NCI-H146 (cell line): ENCODE measurements at regions not wholly inside any gene's neighbourhood (a gene's known extent, or its start where the extent isn't known, plus 50 kb on each side); places are given as distances from the start of the nearest gene placed in this dataset.
"Not testable (repeated sequence)": the region's sequence is repeated elsewhere in the genome, so short reads cannot be mapped to it uniquely, and the experiment has no call there.

Experiments
- DNase-seq: peaks from one replicate; lab custom pipeline; 2025; lab: John Stamatoyannopoulos, UW

DNA sequence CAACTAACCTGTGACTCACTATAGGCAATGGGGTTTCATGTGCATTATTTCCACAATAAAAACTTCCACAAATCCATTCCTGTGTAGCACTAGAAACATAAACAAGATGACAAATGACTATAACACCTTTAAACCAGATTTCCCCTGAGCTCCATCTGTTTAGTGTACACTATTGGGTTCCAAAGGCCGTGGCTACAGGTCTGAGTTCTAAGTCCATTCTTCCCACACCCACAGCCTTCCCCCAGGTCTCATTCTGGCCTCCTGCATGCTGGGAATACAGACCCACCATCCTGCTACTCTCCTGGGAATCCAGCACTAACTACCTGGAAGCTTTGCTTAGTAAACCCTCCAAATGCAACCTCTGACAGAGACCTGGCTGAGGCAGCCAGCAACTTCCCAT lies 460.2 kb downstream of the RPIA start:
- not testable (repeated sequence) for DNase-seq

DNA sequence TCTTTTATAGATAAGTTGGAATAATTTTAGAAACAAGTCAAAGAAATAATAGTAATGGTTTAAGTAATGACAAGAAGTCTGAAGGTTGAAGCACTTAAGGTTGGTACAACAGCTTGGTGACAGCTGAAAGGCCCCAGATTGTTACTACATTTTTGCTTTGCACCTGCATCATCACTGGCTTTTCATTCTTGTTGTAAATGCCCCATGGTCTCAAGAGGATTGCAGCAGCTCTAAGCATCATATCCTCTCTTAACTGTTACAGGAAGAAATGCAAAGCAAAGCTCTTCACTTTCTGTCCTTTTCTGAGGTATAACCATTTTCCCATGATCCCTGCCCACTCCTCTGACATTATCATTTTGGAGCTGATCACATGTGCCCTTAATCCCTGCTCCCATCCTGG lies 461.0 kb downstream of the RPIA start:
- DNase-seq = not testable (repeated sequence)

DNA sequence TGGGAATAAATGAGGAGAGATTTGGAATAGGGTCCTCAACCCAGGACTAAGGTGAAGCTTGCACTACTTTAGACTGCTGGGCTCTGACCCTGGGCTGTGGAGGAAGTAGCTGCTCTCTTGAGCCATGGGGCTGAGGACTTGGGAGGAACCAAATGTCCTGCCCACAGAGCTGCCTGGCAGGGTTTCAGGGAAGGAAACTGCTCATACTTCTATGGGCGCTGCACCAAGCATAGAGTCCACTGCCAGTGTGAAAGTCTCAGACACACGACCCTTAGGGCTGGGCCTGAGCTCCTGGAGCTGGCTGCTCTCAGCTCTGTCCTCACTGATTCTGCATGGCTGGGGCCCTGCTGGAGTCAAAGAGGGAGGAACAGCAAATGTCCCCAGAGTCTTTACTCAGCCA lies 461.7 kb downstream of the RPIA start:
- DNase-seq = not testable (repeated sequence)

DNA sequence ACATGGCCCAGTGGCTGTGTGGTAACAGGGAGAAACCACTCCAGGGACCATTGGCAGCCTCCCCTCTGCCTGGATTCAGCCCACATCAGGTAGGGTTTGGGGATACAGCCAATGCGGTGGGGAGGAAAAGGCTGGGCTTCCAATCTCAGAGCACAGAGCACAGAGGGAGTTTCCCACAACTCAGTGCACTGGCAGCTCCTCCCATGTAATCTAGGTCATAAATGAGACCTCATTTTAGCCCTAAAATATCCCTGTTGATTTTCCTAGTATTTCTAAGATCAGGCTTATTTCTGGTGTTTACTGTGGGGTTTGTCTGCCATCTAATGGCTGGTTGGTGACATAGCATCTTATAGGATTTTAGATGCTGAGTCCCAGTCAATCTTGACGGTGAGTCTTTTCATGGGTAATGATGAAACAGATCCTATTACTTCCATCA lies 462.8 kb downstream of the RPIA start:
- DNase-seq = not testable (repeated sequence)

DNA sequence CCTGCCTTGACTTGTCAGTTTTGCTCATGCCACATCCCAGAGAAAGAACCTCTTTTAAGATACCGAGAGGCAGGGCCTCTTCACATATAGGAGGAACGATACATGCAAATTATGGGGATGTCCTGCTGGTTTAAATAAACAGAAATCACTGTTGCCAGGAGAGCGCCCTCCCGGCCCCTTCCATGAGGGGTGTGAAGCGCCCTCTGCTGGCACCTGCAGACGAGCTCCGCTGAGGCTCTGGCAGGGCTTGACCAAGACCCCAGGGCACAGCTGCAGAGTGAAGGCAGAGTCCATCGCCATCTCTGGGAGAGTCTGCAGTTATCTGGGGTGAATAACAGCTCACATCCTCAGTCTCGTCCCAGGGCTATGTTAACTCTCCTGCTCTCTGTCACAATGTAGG lies 468.8 kb downstream of the RPIA start:
- DNase-seq = not testable (repeated sequence)

DNA sequence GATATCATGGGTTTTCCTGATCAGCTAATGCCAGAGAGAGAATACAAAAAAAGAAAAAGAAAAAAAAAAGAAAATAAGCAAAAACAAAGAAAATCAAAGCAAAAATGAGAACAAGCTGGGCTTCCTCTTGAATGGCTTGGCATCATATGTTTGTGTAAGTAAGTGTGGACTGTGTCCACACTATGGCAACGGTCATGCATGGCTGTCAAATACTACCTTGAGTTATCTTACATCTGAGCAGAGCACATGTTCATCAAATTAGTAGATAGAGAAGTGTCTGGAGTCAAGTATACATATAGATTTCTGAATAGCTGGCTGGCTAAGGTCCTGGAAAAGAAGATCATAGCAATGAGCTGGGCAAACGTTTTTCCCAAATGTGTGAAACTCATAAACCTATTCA lies 470.2 kb downstream of the RPIA start:
- not testable (repeated sequence) for DNase-seq

DNA sequence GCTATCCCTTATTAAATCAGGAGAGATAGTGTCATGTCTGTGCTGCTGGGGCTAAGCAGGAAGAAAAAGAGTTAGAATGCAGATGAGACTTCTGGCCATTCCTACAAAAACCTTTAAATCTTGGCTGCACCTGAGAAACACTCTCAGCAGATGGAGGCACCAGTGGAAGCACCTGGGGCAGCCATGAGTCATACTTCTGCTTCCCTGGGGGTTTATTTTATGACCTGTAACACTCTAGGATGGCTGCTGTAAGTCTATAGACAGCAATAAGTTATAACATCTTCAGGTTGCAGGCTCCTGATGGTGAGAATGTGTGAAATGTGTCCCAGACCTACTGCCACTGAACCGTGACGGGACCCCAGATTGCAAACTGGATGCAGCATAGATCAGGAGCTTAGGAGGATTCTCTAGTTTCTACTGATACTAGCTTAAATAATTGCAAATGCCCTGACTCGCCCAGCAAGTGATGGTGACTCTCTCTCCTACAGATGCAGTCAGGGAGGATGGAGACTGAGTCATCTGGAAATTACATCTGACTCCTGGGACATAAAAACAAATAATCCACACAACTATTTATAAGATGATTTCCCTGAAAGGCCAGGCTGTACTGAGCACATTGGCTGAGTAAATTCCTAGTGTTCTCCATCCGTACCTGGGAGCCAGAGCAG lies 479.2 kb downstream of the RPIA start:
- not testable (repeated sequence) for DNase-seq

DNA sequence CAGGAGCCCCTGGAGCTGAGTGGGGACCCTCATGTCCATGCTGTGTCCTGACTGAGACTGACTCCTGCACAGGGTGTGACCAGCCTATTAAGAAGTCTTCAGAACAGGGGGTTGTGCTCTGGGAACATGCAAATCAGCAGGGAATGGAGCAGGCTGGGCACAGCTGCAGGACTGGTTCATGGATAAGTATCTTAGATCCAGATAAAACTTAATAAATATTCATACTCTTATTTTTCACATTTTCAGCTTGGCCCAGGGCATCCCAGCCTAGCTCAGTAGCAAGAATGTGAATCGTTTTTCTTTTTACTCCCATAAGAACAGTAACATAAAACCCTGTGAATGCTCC lies 479.7 kb downstream of the RPIA start:
- not testable (repeated sequence) for DNase-seq

DNA sequence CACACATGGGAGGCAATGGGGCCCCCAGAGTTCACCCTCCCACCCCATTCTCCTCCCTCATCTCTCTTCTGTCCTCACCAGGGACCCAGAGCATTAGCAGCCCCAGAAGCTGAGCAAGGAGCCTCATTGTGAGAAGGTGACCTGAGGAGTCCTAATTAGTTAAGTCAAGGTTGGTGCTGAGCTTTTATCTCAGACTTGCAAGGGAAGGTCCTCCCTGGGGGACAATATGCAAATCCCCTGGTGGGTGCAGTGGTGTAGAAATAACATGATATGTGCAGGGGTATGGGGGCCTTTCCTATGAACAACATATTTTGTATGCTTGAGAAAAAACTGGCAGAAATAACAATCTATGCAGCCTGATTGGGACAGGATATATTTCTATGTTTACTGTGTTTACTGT lies 485.5 kb downstream of the RPIA start:
- not testable (repeated sequence) for DNase-seq

DNA sequence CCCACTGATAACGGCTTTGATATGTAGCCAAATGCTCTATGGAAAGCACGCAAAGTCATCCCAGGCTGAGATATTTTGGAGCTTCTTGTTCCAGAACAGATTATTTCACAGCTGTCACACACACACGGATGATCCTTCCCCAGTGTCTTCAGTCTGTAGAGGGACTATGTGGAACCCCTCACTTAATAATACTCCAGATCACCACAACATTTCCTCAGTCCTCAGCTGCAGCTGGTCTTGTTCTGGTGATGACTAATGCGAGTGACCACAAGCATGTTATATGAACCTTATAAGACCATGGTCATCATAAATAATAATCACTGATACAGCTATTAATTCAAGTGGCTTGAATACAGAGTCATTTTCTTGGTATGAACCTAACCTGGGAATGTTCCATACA lies 490.7 kb downstream of the RPIA start:
- not testable (repeated sequence) for DNase-seq

DNA sequence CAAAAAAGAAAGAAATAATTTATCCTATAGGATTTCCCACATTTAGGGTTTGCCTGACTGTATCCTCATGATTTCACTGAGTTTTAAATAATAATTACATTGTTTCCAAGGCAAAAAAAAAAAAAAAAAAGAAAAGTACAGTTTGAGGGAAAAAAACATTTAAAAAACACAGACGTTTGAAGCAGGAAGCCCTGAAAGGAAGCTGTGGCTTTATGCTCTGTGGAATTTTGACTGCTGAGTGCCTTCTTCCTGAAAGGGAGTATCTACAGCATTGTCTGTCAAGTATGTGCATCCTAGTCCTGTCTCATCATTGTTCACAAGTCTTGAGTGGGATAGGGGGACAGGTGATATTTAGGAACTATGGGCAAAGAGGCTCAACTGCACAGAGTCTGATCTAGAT lies 493.3 kb downstream of the RPIA start:
- DNase-seq = not testable (repeated sequence)

DNA sequence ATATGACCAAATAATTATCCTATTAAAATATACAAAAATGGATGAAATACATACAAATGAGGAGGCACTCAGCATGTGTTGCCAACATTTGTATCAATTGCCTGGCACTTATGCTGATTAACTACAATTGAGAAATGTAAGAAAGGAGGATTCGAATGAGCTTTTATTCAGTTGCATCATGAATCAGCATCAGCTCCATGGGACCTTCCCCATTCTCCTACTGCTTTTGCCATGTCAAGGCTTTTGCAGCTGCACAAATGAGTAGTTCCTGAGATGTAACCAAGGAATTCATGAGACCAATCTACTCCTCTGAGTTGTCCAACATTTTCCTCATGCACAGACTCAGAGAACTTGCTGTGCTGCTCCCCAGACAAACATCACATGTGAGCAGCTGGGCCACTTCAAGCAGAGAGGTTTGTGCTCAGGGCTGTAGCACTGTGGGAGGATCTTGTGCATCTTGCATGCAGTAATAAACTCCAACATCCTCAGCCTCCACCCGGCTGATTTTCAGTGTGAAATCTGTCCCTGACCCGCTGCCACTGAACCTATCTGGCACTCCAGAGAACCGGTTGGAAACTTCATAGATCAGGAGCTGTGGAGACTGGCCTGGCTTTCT lies 504.3 kb downstream of the RPIA start:
- not testable (repeated sequence) for DNase-seq

DNA sequence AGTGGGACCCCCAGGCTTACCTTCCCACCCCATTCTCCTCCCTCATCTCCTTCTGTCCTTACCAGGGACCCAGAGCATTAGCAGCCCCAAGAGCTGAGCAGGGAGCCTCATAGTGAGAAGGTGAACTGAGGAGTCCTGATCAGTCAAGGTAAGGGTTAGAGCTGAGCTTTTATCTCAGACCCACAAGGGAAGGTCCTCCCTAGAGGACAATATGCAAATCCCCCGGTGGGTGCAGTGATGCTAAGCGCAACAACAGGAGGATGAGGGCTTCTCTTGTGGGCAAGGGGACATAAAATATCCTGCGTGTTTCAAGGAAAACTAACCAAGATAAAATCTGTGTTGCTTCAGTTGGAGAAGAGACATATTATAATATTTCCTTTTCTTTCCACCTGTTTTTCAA lies 505.2 kb downstream of the RPIA start:
- not testable (repeated sequence) for DNase-seq

DNA sequence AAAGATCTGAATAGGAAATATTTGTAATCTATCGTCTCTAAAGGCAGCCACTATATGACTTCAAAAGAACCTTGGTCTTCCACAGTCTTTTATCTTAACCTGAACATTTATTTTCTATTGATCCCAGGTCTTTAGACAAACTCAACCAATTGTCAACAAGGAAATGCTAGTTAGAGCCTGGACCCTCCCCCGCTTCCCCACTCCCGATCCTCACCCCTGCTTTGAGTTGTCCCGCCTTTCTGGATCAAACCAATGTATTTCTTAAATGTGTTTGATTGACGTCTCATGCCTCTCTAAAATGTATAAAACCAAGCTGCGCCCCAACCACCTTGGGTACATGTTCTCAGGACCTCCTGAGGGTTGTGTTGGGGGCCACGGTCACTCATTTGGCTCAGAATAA lies 506.6 kb downstream of the RPIA start:
- not testable (repeated sequence) for DNase-seq

DNA sequence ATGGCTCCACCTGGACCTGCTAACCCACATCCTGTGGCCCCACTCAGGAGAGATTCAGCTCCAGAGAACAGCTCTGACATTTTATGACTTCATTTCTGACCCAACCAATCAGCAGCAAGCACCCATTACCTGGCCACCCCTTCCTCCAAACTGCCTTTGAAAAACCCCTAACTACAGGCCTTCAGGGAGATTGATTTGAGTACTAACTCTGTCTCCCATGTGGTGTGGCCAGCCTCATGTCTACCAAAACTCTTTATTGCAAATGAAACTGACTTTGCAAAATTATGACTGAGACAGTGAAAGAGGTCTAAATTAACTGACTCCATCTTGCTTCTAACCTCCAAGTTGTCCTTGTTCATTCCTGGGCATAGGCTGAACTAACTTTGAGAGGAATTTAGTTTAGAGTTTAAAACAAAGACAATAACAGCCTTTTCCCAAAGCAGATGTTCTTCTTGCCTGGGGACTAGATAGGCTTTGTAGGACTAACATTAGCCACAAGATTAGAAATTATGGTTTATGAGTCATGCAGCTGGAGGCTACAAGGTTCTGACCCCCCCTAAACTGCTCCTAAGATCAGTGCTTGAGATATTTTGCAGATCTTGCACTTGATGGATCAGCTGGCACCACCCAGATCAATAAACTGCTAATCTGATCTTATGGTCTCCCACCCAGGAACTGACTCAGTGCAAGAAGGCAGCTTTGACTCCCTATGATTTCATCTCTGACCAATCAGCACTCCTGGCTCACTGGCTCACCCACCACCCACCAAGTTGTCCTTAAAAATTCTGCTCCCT lies 508.2 kb downstream of the RPIA start:
- DNase-seq = not testable (repeated sequence)

DNA sequence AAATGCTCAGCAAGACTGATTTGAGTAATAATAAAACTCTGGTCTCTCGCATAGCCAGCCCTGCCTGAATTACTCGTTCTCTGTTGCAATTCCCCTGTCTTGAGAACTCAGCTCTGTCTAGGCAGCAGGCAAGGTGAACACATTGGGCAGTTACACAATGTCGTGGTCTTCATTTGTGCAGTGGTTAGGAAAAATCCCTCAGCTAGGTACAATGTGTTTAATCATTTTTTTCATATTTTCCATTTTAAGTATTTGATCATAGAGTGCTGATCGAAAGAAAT lies 508.7 kb downstream of the RPIA start:
- not testable (repeated sequence) for DNase-seq

DNA sequence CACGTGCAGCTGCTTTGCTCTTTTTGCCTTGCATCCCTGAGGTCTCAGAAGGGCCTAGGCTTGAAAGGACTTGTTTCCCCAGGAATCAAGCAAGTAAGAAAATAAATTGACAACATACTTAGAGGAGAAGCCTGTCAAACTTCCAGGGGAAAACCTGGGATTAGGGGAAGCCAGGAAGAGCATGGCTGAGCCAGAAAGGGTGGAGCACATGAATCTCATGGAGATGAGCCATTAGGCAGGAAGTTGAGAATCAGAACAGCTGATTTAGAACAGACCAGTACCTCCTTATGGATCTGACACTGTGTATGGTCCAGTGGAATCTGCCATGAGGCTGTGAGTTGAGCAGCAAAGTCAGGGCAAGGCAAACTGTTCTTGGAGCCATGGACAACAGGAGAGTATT lies 511.0 kb downstream of the RPIA start:
- DNase-seq = not testable (repeated sequence)

DNA sequence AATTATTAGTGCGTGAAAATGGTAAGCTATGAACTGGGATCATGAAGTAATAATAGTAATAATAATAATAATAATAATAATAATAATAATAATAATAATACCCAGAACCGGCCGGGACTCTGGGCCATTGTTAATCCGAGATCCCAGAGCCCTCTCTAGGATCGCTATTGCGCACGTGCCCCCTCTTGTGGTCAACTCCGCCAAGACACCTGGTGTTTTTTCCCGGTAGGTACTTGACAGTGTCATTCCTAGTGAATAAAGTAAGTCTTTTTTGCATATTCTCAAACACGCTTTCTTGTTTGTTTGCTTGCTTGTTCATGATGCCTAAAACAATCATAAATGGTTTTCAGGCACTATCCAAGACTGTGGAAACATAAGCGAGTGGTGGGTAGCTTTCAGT lies 513.7 kb downstream of the RPIA start:
- not testable (repeated sequence) for DNase-seq

DNA sequence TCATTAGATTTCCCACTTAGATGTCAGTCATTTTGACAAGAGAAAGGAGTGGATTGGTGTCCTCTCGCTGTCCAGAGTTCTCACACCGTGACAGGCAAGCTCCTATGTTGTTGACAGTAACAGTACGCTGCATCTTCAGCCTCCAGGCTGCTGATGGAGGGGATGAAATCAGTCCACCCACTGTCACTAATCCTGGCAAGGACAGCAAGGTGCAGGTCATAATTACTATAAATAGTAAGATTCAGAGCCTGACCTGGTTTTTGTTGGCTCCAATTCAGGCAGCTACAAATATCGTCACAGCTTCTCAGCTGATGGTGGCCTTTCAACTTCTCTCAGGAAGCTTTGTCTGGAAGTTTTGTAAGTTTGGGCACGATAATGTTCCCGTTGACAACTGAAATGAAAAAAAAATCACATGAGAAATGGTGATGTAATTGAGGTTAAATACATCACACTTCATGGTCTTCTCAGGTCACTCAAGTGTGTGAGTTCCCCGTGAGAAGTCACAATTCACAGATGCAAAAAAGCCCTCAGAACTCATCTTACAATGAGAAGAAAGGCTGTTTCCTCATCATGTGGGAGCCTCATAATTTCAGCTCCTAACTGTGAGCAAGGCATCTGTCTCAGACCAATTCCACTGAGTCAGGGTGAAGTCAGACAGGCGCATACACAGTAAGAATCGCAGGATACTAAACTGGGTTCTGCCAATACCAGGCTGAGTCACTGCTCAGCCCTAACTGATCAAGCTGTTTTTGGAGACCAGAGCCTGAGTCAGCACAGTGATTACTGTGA lies 516.9 kb downstream of the RPIA start:
- DNase-seq = not testable (repeated sequence)

DNA sequence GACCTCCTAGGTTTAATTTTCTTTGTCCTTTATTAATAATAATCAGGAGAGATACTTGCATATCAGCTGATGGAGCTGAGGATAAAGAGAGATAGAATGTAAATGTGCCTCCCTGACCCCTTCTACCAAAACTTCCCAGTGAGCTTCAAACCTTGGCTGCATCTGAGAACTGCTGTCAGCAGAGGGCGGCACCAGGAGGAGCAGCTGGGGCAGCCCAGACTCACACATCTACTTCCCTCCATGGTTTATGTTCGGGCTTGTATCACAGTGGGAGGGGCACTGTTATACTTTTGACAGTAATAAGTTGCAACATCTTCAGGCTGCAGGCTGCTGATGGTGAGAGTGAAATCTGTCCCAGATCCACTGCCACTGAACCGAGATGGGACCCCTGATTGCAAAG lies 521.7 kb downstream of the RPIA start:
- not testable (repeated sequence) for DNase-seq

DNA sequence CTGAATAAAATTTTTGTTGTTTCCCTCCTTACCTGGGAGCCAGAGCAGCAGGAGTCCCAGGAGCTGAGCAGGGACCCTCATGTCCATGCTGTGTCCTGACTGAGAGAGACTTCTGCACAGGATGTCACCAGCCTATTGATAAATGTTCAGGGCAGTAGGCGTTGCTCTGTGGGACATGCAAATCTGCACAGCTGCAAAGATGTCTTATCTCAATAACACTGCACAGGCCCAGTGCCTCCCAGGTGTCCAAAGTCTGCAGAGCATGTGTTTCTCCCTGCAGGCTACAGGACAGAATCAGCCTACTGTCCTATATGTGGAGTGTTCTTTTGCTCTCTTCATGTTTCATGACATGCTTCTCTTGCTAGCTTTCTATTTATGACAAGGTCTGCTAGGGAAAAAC lies 522.3 kb downstream of the RPIA start:
- DNase-seq = not testable (repeated sequence)

DNA sequence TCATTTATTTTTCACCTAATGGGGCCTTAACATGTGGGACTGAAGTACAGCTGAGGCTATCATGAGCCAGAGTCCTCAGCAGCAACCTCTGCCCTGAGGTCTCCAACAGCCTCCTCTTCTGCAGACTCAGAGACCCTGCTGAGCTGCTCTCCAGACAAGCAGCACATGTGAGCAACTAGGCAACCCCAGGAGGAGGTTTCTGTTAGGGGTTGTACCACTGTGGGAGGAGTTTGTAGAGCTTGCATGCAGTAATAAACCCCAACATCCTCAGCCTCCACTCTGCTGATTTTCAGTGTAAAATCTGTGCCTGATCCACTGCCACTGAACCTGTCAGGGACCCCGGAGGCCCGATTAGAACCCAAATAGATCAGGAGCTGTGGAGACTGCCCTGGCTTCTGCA lies 530.0 kb downstream of the RPIA start:
- DNase-seq = not testable (repeated sequence)
